MM.1S (cell line): ENCODE measurements at regions not wholly inside any gene's neighbourhood (a gene's known extent, or its start where the extent isn't known, plus 50 kb on each side); places are given as distances from the start of the nearest gene placed in this dataset.

Source experiments
- DNase-seq: peaks from one replicate; pipeline ENCODE4 v3.0.0-alpha.2; 2015
- H2AFZ ChIP-seq: fragments of 300-600 bp; sonication (generic); 2 replicates; pipeline ENCODE4 v1.6.0; 2016; ENCODE audit warnings: antibody characterized with exemption, low read length
- H3F3A ChIP-seq: fragments of 300-600 bp; sonication (generic); 2 replicates; pipeline ENCODE4 v1.6.1; 2016; ENCODE audit warnings: mild to moderate bottlenecking, antibody characterized with exemption, low read length, moderate library complexity, mixed read lengths; ENCODE audit not compliant: insufficient read depth
- H3K27ac ChIP-seq: fragments of 300-600 bp; sonication (generic); 2 replicates; pipeline ENCODE4 v1.5.1; 2016; ENCODE audit warnings: mild to moderate bottlenecking, low read length
- H3K27me3 ChIP-seq: fragments of 300-600 bp; sonication (generic); replicated peaks from 2 replicates; pipeline ENCODE4 v1.6.0; 2016; ENCODE audit warnings: low read length; ENCODE audit not compliant: insufficient read depth
- H3K36me3 ChIP-seq: fragments of 300-600 bp; sonication (generic); replicated peaks from 2 replicates; pipeline ENCODE4 v1.6.1; 2016; ENCODE audit warnings: mild to moderate bottlenecking, low read length, mixed read lengths; ENCODE audit not compliant: insufficient read depth
- H3K4me1 ChIP-seq: fragments of 300-600 bp; sonication (generic); 2 replicates; pipeline ENCODE4 v1.6.1; 2016; ENCODE audit warnings: low read length, mixed read lengths
- H3K4me2 ChIP-seq: fragments of 300-600 bp; sonication (generic); 2 replicates; pipeline ENCODE4 v1.6.0; 2016; ENCODE audit warnings: low read depth, low read length
- H3K4me3 ChIP-seq: fragments of 300-600 bp; sonication (generic); 2 replicates; pipeline ENCODE4 v1.5.1; 2016; ENCODE audit warnings: low read length, mixed read lengths
- H3K79me2 ChIP-seq: fragments of 300-600 bp; sonication (generic); 2 replicates; pipeline ENCODE4 v1.6.1; 2016; ENCODE audit warnings: mixed run types, low read length, mixed read lengths
- H3K9ac ChIP-seq: fragments of 300-600 bp; sonication (generic); 2 replicates; pipeline ENCODE4 v1.6.1; 2016; ENCODE audit warnings: low read length, mixed read lengths
- H3K9me2 ChIP-seq: fragments of 300-600 bp; sonication (generic); replicated peaks from 2 replicates; pipeline ENCODE4 v1.6.1; 2016; ENCODE audit warnings: mild to moderate bottlenecking, low read length, mixed read lengths; ENCODE audit not compliant: insufficient read depth
- H3K9me3 ChIP-seq: fragments of 300-600 bp; sonication (generic); replicated peaks from 2 replicates; pipeline ENCODE4 v1.6.1; 2016; ENCODE audit warnings: mild to moderate bottlenecking, low read length, mixed read lengths; ENCODE audit not compliant: insufficient read depth
- H4K20me1 ChIP-seq: fragments of 300-600 bp; sonication (generic); 2 replicates; pipeline ENCODE4 v1.6.1; 2016; ENCODE audit warnings: mild to moderate bottlenecking, low read length, moderate library complexity, mixed read lengths; ENCODE audit not compliant: insufficient read depth
- CTCF ChIP-seq: fragments of 300-600 bp; sonication (generic); IDR thresholded peaks from 2 replicates; pipeline ENCODE4 v1.5.1; 2016; ENCODE audit warnings: antibody characterized with exemption, low read length, mixed read lengths
- EZH2 ChIP-seq: fragments of 300-600 bp; sonication (generic); optimal IDR thresholded peaks from 2 replicates; pipeline ENCODE3; 2017; ENCODE audit warnings: low read depth, mild to moderate bottlenecking, antibody characterized with exemption, low read length, mixed read lengths
- EZH2phosphoT487 ChIP-seq: fragments of 300-600 bp; sonication (generic); IDR thresholded peaks from 2 replicates; pipeline ENCODE4 v1.6.1; 2018; ENCODE audit warnings: antibody characterized with exemption, low read length

- Histone ChIP-seq H3K9ac (no peak overlapping the region), H3K27ac (no peak overlapping the region), H2AFZ (no peak overlapping the region), H3K27me3 (peaks cover 8% of the 10 kb centered on the region; the same call in 1 of the 2 replicates), H3K36me3 (no peaks in the 10 kb centered on the region), H4K20me1 (no peaks in the 10 kb centered on the region), H3F3A (no peaks in the 10 kb centered on the region), H3K4me3 (no peak overlapping the region), H3K9me2 (no peaks in the 10 kb centered on the region), H3K79me2 (no peaks in the 10 kb centered on the region), H3K4me2 (no peak overlapping the region), H3K9me3 (no peaks in the 10 kb centered on the region), H3K4me1 (no peaks in the 10 kb centered on the region)
- no peak for TF ChIP-seq CTCF
- TF ChIP-seq EZH2phosphoT487 = no peak
- TF ChIP-seq EZH2 = no peak
- DNase-seq = no peak
Observed at GRCh38 chr2:10502803-10503107, 54.6 kb upstream of the ODC1 start.

- Histone ChIP-seq H3K4me2 (no peak overlapping the region), H4K20me1 (no peaks in the 10 kb centered on the region)
- TF ChIP-seq CTCF (no peak), EZH2 (no peak), EZH2phosphoT487 (no peak)
Observed at GRCh38 chr2:10501980-10502802, 54.1 kb upstream of the ODC1 start.

GRCh38 chr2:10501451-10501961 is 53.4 kb upstream of the ODC1 start:
- Histone ChIP-seq H3K36me3 (no peaks in the 10 kb centered on the region), H3K9ac (no peak overlapping the region), H3K9me2 (no peaks in the 10 kb centered on the region), H3K4me1 (no peaks in the 10 kb centered on the region), H3K4me2 (no peak overlapping the region), H3K27ac (no peak overlapping the region), H4K20me1 (no peaks in the 10 kb centered on the region), H3F3A (no peaks in the 10 kb centered on the region), H3K79me2 (no peaks in the 10 kb centered on the region), H3K9me3 (no peaks in the 10 kb centered on the region), H3K27me3 (peaks cover 11% of the 10 kb centered on the region), H3K4me3 (no peak overlapping the region), H2AFZ (no peak overlapping the region)
- TF ChIP-seq EZH2 (no peak), EZH2phosphoT487 (no peak), CTCF (no peak)
- DNase-seq = no peak

More at GRCh38 chr2:10501980-10502802, 54.1 kb upstream of the ODC1 start:
- Histone ChIP-seq H3K27ac (no peak overlapping the region), H3K36me3 (no peaks in the 10 kb centered on the region), H3K4me1 (no peaks in the 10 kb centered on the region), H2AFZ (no peak overlapping the region), H3K9me2 (no peaks in the 10 kb centered on the region), H3F3A (no peaks in the 10 kb centered on the region), H3K27me3 (peaks cover 11% of the 10 kb centered on the region), H3K9me3 (no peaks in the 10 kb centered on the region), H3K4me3 (no peak overlapping the region), H3K79me2 (no peaks in the 10 kb centered on the region), H3K9ac (no peak overlapping the region)
- DNase-seq = no peak
